NOMO-1 treated with dmso at 0.1 percent for 144 hours (cell line): ENCODE measurements at regions not wholly inside any gene's neighbourhood (a gene's known extent, or its start where the extent isn't known, plus 50 kb on each side); places are given as distances from the start of the nearest gene placed in this dataset.

Source experiments
- DNase-seq: peaks from one replicate; lab custom pipeline; 2025; ENCODE audit not compliant: unreplicated experiment; lab: John Stamatoyannopoulos, UW

DNA sequence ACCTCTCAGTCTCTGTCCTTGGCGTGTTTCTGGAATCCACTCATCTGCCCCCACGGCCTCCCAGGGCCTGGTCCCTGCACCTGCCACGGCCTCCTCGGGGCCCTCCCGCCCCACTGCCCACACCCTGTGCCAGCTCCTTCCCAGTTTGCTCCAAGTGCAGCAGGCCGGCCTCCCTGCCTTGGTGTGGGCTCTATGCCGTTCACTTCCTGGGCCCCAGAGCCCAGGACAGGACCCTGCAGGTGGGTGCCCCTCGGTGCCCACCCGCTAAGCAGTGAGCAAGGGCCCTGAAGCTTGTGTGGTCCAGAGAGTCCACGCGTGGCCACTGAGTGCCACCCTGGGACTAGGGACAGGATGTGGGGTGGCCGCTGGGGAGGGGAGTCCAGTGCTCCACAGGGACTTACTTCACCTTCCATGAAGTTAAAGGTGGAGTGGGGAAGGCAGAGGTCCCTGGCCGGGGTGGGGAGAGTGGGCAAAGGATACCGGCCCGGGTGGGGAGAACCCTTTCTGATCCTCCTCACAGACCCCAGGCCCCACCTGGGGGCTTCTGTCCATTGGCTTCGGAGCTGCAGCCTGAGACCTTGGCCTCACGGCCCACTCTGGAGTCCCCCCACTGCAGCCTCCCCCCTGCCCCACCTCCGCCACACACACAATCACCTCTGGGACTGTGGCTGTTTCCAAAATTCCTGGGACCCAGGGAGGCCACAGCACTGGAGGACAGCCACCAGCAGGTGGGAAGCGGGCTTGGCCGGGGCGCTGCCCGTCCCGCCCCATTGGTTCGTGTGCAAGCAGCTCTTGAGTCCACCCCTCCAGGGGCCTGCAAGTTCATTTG, 60.0 kb upstream of the NKX1-1 start:
- no peak for DNase-seq

DNA sequence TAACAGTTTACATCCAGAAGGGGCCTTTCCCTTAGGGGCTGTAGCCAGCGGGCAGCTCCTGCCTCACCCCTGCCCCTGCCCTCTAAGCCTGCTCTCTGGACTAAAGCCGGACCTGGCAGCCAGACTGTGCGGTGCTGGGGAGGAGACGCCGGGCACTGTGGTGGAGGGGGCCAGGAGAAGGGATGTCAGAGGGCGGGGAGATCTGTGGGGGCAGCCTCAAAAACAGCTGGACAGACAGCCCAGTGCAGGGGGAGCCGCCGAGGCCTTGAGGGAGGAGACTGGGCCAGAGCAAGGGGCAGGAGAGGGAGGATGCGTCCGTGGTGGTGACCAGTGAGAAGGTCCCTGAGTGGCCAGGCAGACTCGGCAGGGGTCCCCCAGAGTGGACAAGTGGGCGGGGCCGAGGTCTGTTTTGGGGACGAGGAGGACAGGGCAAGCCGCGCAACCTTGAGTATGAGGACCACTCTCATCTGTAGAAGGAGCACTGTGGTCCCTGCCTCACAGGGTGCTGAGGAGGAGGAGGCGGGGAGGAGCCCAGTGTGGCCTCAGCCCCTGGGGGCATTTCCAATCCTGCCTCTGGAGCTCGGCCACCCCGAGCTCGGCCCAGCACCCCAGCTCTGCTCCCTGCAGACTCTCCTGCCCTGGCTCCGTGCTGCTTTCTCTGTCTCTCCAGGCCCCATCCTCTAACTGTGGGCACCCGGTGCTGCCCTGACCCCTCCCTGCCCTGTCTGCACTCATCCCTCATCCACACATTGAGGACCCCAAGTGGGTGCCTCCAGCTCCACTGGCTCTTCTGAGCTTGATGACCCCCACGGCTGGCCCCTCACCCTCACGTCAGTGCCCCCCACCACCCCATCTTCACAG, 59.2 kb upstream of the NKX1-1 start:
- no peak for DNase-seq

DNA sequence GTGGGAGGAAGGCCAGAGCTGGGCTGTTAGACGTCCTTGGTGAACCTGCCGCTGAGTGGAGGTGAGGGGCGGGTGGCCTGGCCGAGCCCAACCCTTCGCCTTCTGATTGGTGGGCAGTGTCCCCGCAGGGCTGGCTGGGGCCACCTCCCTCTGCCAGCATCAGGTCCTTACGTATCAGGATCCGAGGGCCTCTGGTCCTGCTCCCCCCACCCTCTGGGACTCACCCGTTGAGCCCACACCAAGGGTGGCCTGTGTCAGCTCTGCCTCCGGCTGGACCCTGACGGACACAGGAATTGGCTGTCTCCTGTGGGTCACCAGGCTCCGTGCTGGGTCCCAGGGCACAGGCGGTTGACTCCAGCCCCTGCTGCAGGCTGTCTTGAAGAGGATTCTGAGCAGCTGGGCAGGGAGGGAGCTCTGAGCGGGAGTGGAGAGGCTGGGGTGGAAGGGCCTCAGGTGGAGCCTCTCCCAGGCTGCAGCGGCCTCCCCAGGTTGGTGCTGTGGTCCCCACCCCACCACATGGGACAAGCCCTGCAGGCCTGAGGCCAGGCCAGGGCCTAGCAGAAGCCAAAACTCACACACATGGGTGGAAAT, 58.4 kb upstream of the NKX1-1 start:
- DNase-seq = no peak

DNA sequence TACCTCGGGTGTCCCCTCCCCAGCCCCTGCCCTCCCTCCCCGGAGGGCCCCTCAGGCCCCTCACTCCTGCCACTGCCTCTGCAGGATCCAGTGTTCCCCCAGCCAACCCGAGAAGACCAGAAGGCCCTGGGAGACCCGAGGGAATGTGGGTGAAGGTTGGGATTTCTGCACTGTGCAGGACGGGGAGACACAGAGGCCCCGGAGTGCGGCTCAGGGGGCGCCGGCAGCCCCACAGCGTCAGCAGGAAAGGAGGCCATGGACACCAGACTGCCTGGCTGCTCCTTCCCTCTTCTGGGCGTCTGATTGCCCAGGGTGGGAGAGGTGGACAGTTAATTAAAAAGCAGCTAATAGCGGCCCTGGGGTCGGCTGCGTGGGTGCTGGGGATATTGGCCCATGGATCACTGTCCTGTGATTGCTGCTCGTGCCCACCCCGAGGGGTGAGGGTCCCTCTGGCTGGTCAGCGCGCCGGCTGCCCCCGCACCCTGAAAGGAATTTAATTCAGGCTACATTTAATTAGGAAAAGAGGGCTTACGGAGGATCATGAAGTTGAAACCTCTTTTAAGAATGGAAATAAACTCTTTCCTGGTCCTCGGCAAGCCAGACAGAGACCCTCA, 57.8 kb upstream of the NKX1-1 start:
- DNase-seq = no peak

DNA sequence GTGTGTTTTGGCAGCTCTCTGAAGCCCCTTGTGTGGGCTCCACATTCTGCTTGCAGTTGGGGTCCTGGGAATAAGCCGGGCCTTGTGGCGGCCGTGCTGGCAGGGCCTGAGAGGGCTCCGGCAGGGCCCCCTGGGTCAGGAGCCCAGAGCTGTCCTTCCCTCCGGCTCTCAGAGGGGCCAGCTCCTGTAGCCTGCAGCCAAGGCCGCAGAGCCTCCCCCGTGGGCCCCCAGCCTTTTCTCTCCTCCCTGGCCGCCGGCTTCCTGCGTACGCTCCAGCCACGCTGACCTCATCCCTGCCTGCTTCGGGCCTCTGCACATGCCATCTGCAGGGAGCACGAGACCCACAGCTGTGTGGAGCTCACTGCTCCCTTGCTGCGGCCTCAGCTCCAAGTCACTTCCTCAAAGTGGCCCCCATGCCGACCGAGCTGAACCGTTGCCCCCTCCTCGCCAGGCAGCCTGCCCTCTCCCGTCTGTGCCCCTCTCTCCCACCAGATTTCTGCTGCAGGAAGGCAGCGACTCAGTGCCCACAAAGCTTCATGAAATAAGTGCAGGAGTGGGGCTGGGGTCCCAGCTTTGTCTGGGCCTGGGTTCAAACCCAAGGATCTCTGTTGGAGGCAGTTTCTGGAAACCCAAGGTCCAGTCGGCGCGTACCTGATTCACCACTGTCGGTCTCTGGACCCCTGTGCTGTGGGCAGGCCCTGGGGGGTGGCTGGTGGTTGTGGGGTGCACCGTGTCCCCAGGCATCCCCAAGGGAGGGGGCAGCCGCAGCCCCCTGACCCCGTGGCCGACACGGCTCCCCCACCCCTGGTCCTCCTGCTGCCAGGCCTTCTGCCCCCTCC, 57.1 kb upstream of the NKX1-1 start:
- no peak for DNase-seq

DNA sequence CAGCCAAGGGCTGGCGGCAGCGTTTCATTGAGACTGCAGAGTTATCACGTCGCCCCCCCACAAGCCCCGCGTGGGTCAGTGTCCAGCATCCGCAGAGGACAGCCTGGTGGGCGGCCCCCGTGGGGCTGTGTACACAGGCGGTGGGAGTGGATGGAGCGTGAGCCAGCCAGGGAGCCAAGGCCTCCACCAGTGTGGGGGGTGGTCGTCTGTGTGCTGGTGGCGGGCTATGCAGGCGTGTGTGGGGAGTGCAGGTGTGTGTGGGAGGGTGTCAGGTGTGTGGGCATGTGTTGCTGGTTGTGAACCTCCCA, 56.5 kb upstream of the NKX1-1 start:
- DNase-seq = no peak

DNA sequence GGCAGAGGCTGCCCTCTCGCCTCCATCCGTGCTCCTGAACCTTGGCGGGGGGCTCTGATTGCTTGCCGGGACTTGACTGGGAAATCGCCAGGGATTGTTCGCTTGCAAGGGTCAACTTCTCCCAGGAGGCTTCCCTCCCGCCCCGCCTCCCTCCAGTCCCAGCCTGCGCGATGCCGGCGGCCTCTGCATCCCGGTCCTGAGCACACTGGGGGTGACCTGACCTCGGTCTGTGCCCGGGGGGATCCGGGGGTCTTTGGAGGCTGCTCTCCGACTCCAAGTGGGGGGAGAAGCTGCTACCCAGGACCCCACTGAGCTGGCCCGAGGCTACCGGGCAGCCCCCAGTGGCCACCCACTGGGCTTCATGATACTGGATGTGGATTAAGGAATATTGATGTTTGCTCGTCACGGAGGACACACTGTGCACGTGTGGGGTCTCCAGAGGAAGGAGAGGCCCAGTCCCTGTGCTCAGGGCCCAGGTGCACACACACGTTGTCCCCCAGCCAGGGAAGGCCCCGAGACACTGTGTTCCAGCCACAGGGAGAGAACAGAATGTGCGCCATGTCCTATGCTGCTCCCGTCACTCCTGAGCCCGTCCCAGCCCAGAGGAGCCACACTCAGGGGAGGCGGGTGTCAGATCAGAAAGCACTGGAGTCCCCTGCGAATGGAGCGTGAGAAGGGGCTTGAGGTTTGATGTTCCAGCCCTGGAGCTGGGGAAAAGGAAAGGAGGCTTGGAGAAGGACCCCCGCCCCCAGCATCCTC, 55.9 kb upstream of the NKX1-1 start:
- no peak for DNase-seq

DNA sequence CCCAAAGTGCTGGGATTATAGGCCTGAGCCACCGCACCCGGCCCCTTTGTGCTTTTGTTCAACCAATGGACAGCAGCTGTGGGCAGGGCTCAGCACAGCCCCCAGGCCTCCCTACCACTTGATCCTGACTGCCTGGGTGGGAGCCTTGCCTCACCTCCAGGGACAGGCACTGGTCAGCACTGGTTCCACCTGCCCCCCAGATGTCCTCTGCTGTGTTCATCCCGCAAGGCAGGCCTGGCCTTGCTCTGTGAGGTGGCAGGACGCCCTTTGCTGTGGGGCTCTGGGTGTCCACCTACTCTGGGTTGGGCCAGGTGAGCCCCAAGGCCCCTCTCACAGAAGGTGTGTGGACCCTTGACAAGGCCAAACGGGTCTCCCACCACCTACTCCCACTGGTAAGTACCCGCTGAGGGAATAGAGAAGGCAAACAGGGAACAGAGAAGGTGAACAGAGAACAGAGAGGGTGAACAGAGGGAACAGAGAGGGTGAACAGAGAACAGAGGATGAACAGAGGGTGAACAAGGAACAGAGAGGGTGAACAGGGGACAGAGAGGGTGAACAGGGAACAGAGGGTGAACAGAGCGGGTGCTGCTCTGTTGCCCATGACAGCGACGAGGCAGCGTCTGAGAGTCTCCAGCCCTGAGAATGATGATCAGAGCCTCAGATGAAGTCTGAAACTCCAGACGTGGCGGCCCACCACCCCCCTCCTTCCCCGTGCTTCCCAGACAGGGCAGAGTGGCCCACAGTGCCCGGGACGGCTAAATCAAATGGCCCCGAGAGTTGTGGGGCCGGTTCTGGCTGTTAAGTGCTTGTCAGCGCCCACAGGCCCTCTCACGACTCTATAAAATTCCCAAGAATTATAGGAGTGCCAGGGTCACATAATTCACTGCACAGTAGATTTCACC, 55.0 kb upstream of the NKX1-1 start:
- no peak for DNase-seq

DNA sequence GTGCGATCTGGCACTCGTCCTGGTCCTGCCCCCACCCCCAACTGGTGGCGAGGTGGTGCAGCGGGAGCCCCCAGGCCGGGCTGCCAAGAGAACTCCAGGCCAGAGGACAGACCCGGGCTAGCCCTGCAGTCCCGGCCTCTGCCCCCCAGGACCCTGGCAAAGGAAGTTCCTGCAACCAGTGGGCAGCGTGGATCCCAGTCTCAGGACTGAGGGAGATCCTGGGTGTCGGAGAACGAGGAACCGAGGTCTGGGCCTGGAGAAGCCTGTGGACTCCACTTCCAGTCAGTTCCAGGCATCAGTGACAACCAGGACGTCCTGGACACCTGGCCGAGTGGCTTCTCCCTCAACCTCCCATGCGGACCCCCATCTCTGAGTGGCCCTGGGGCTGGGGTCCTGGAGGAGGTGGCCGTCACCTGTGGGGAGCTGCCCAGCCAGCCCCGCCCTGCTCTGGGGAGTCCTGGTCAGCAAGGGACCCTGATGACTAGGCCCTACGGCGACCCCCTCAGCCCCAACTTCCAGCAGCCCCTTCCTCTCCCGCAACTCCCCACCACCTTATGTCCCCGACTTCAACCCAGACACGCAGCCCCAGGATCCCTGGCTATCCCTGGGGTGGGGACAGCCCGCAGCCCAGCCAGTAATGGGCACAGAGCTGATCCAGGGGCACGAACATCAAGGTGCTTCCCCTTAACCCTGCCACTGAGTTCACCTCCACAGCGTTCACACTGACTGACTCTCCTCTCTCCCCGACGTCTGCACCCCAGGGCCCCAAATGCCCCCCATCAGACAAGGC, 53.7 kb upstream of the NKX1-1 start:
- DNase-seq = no peak

DNA sequence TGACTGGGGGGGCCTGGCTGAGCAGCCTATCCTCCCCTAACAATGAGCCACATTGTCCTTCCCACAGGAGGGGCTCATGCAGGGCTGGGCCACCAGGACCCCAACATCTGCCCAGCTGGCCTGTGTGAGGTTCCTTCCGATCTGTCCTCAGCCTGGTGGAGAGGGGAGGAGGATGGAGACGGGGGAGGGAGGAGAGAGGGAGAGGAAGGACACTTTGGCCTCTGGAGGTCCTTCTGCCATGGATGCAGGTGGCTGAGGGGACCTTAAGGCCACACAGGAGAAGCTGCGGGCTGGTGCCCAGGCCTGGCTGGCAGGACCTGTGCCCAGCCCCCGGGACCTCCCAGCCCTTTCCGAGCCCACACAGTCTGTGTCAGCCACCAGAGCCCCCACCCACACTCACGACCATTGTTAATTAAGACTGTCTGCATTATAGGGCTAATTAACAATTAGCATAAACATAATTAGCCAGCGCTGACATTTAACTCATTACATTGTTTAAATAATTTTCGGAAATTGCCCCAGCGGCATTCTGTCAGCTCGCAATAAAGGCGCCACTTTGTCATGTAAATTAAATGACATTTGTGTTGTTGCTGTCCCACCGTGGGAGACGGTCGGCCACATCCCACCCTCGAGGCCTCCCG, 53.0 kb upstream of the NKX1-1 start:
- no peak for DNase-seq

DNA sequence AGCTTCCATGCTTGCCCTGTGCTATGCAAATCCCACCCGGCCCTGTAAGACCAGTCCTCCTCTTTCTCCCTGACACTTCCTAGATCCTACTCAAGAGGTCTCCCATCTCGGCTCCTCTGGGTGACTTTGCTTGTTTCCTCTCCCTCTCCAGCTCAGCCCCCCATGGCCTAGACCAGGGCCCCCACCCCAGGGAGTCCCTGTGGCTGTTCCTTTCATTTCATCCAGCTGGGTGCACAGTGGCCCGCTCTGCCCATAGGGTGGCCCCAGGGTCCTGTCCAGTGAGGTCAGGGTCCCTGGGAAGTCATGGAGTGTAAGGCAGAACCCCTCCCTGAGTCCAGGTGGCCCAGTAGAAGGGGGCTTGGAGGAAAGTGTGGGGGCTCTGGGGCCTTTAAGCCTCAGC, 52.3 kb upstream of the NKX1-1 start:
- no peak for DNase-seq
